ENCODE measurements at regions not wholly inside any gene's neighbourhood (a gene's known extent, or its start where the extent isn't known, plus 50 kb on each side); places are given as distances from the start of the nearest gene placed in this dataset.

- no peak for DNase-seq (ENCODE audit: low read depth in 2 of 2)
Observed at GRCh38 chr5:68161156-68161555, 54.4 kb upstream of the PIK3R1 start.

- DNase-seq (ENCODE audit: low read depth in 2 of 2), result no peak
Observed at GRCh38 chr5:68159224-68159951, 56.2 kb upstream of the PIK3R1 start.

- no peak for DNase-seq (ENCODE audit: low read depth in 2 of 2)
Observed at GRCh38 chr5:68155940-68156339, 59.6 kb upstream of the PIK3R1 start.

- no peak for DNase-seq (ENCODE audit: low read depth in 2 of 2)
Observed at GRCh38 chr5:68154119-68154857, 61.3 kb upstream of the PIK3R1 start.

- no peak for DNase-seq (ENCODE audit: low read depth in 2 of 2)
Observed at GRCh38 chr5:68151812-68152211, 63.7 kb upstream of the PIK3R1 start.

- DNase-seq (ENCODE audit: low read depth in 2 of 2), result peak in 1 of 2 experiments; percentile 17
Observed at GRCh38 chr5:68149189-68149588, 66.4 kb upstream of the PIK3R1 start.

GRCh38 chr5:68148096-68148495 lies 67.5 kb upstream of the PIK3R1 start:
- no peak for DNase-seq (ENCODE audit: low read depth in 2 of 2)

- DNase-seq (ENCODE audit: low read depth in 2 of 2), result no peak
Observed at GRCh38 chr5:68147659-68148058, 67.9 kb upstream of the PIK3R1 start.

- no peak for DNase-seq (ENCODE audit: low read depth in 2 of 2)
Observed at GRCh38 chr5:68141494-68141893, 74.1 kb upstream of the PIK3R1 start.

- DNase-seq (ENCODE audit: low read depth in 2 of 2), result no peak
Observed at GRCh38 chr5:68140763-68141162, 74.8 kb upstream of the PIK3R1 start.

- no peak for DNase-seq (ENCODE audit: low read depth in 2 of 2)
Observed at GRCh38 chr5:68139611-68140441, 75.7 kb upstream of the PIK3R1 start.

- DNase-seq (ENCODE audit: low read depth in 2 of 2), result peak; percentile 77 to 79
Observed at GRCh38 chr5:68137511-68138140, 77.9 kb upstream of the PIK3R1 start.

GRCh38 chr5:68134669-68135313 lies 80.8 kb upstream of the PIK3R1 start:
- no peak for DNase-seq (ENCODE audit: low read depth in 2 of 2)

GRCh38 chr5:68134033-68134668 lies 81.4 kb upstream of the PIK3R1 start:
- no peak for DNase-seq (ENCODE audit: low read depth in 2 of 2)

GRCh38 chr5:68130253-68130652 lies 85.3 kb upstream of the PIK3R1 start:
- no peak for DNase-seq (ENCODE audit: low read depth in 2 of 2)

- no peak for DNase-seq (ENCODE audit: low read depth in 2 of 2)
Observed at GRCh38 chr5:68129364-68129763, 86.2 kb upstream of the PIK3R1 start.

GRCh38 chr5:68126886-68127285 lies 88.7 kb upstream of the PIK3R1 start:
- no peak for DNase-seq (ENCODE audit: low read depth in 2 of 2)

GRCh38 chr5:68122439-68123328 lies 92.9 kb upstream of the PIK3R1 start:
- no peak for DNase-seq (ENCODE audit: low read depth in 2 of 2)

GRCh38 chr5:68116868-68117411 lies 98.6 kb upstream of the PIK3R1 start:
- DNase-seq (ENCODE audit: low read depth in 2 of 2), result no peak

- DNase-seq (ENCODE audit: low read depth in 2 of 2), result no peak
Observed at GRCh38 chr5:68116408-68116807, 99.1 kb upstream of the PIK3R1 start.

All from fibroblast of skin of left quadriceps (primary cell).